Stimulated activated CD8-positive, alpha-beta memory T cell treated with anti-CD3 and anti-CD28 coated beads, Interleukin-4, amount 100 ng/mL, for 24 hours (primary cell): ENCODE measurements at regions not wholly inside any gene's neighbourhood (a gene's known extent, or its start where the extent isn't known, plus 50 kb on each side); places are given as distances from the start of the nearest gene placed in this dataset.

Experiments
- DNase-seq: peaks from one replicate; pipeline ENCODE4 v3.0.0-alpha.2; 2020; ENCODE audit warnings: low read depth

GRCh38 chr6:27052731-27053082, 194.8 kb upstream of the PRSS16 start:
- no peak for DNase-seq

GRCh38 chr6:27053738-27054137, 193.8 kb upstream of the PRSS16 start:
- no peak for DNase-seq

GRCh38 chr6:27056615-27057014, 190.9 kb upstream of the PRSS16 start:
- DNase-seq: no peak

GRCh38 chr6:27059621-27060425, 187.7 kb upstream of the PRSS16 start:
- DNase-seq: no peak

- no peak for DNase-seq
Observed at GRCh38 chr6:27061235-27061993, 186.1 kb upstream of the PRSS16 start.

GRCh38 chr6:27062755-27063154, 184.7 kb upstream of the PRSS16 start:
- no peak for DNase-seq

GRCh38 chr6:27065183-27065582, 182.3 kb upstream of the PRSS16 start:
- DNase-seq: no peak

GRCh38 chr6:27066381-27066780, 181.1 kb upstream of the PRSS16 start:
- DNase-seq: no peak

- no peak for DNase-seq
Observed at GRCh38 chr6:27066802-27067201, 180.7 kb upstream of the PRSS16 start.

GRCh38 chr6:27073441-27073840, 174.1 kb upstream of the PRSS16 start:
- DNase-seq: no peak

GRCh38 chr6:27076116-27076515, 171.4 kb upstream of the PRSS16 start:
- DNase-seq: no peak

GRCh38 chr6:27078734-27079357, 168.7 kb upstream of the PRSS16 start:
- peak; percentile 7 for DNase-seq

- DNase-seq: no peak
Observed at GRCh38 chr6:27081188-27081587, 166.3 kb upstream of the PRSS16 start.

- DNase-seq: no peak
Observed at GRCh38 chr6:27081931-27082330, 165.6 kb upstream of the PRSS16 start.

- no peak for DNase-seq
Observed at GRCh38 chr6:27088068-27088467, 159.4 kb upstream of the PRSS16 start.

- peak; percentile 37 for DNase-seq
Observed at GRCh38 chr6:27091661-27092315, 155.7 kb upstream of the PRSS16 start.

GRCh38 chr6:27092316-27092692, 155.2 kb upstream of the PRSS16 start:
- DNase-seq: no peak

- DNase-seq: no peak
Observed at GRCh38 chr6:27095914-27096313, 151.6 kb upstream of the PRSS16 start.

- DNase-seq: peak; percentile 37
Observed at GRCh38 chr6:27096834-27097511, 150.5 kb upstream of the PRSS16 start.

GRCh38 chr6:27098956-27099355, 148.5 kb upstream of the PRSS16 start:
- DNase-seq: no peak

GRCh38 chr6:27100921-27101320, 146.6 kb upstream of the PRSS16 start:
- DNase-seq: no peak

GRCh38 chr6:27101824-27102223, 145.7 kb upstream of the PRSS16 start:
- no peak for DNase-seq
